GM12873 (cell line): ENCODE measurements at regions not wholly inside any gene's neighbourhood (a gene's known extent, or its start where the extent isn't known, plus 50 kb on each side); places are given as distances from the start of the nearest gene placed in this dataset.

Source experiments
- CTCF ChIP-seq: IDR thresholded peaks from 2 replicates; pipeline ENCODE4 v1.5.1; 2012; ENCODE audit warnings: low read depth, mild to moderate bottlenecking, moderate library complexity, low read length, control low read depth; ENCODE audit not compliant: insufficient read depth; ENCODE audit errors: missing control alignments

- TF ChIP-seq CTCF, result no peak
Measured at GRCh38 chr3:16668776-16669545, 63.7 kb upstream of the DAZL start.

DNA sequence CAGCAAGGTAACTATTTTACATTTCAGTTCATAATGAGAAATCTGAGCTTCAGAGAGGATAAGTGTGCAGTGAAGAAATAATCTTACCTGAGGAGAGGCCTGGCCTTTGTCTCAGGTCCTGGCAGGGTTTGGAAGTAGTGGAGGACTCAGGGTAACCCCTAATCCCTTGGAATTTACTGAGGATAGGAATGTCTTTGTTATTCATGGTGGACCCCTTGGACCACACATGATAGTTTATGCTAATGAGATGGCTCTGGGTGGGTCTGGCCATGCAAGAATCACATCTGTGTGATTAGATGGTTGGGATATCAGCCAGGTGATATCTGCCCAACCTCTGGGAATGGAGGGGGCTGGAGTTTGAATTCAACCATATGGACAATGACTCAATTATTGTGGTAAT, 65.0 kb upstream of the DAZL start:
- no peak for TF ChIP-seq CTCF

- TF ChIP-seq CTCF, result no peak
Measured at GRCh38 chr3:16671690-16672089, 66.5 kb upstream of the DAZL start.

DNA sequence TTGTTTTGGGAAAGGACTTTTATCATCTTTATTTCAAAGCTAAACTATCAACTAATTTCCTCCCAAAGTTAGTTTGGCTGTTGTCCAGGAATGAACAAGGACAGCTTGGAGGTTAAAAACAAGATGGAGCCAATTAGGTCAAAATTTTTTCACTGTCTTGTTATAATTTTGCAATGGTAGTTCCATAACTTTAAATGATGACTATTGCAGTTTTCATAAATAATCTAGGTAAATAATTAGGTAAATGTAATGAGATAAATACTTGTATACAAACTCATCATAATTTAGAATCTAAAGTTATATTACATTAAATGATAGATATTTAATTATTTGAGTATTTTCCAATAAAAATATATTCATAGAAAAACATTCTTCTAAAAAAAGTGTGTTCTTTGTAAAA, 68.3 kb upstream of the DAZL start:
- TF ChIP-seq CTCF, result no peak

- TF ChIP-seq CTCF, result no peak
Measured at GRCh38 chr3:16675805-16676204, 70.6 kb upstream of the DAZL start.

GRCh38 chr3:16686679-16687078, 81.5 kb upstream of the DAZL start:
- TF ChIP-seq CTCF, result no peak

DNA sequence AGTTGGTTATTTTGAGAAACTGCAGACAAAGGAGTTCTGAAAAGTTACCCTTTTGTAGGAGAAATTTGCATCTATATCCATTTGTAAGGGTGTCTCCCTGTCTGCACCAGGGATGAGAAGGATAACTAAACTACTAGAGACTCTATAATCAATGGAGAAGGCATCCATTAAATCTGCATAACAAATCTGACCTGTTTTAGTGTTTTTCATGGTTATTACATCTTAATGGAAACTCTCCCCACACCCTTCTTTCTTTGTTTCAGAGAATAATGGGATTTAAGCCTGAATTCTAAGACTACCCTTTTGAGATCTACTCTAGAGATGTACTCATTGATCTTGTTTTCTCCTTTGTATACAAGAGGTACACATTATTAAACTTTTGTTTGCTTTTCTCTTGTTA, 82.0 kb upstream of the DAZL start:
- no peak for TF ChIP-seq CTCF
